Mesenchymal stem cell (in vitro differentiated cells and primary cell): ENCODE measurements at regions not wholly inside any gene's neighbourhood (a gene's known extent, or its start where the extent isn't known, plus 50 kb on each side); places are given as distances from the start of the nearest gene placed in this dataset.

ENCODE experiments used
- DNase-seq: peaks from one replicate; pipeline ENCODE4 v3.0.0-alpha.2; 2013
- H2AFZ ChIP-seq: one replicate; pipeline ENCODE4 v1.6.1; 2013; ENCODE audit warnings: low read depth, mild to moderate bottlenecking, control low read depth, inconsistent platforms, low read length, moderate library complexity
- H2AK5ac ChIP-seq: 2 replicates; pipeline ENCODE4 v1.6.1; 2013; ENCODE audit warnings: low read length, moderate library complexity, mild to moderate bottlenecking, inconsistent platforms; ENCODE audit not compliant: severe bottlenecking
- H2BK120ac ChIP-seq: one replicate; pipeline ENCODE4 v1.6.1; 2013; ENCODE audit warnings: low read depth, mild to moderate bottlenecking, inconsistent platforms, low read length, moderate library complexity
- H2BK12ac ChIP-seq, 2 experiments: one replicate each; pipeline ENCODE4 v1.6.1; 2013; ENCODE audit warnings: inconsistent platforms in 2 of 2, low read length in 2 of 2, mild to moderate bottlenecking in 2 of 2, moderate library complexity in 2 of 2, control low read depth in 1 of 2
- H2BK15ac ChIP-seq: one replicate; pipeline ENCODE4 v1.6.1; 2013; ENCODE audit warnings: mild to moderate bottlenecking, low read depth, inconsistent platforms; ENCODE audit not compliant: poor library complexity, severe bottlenecking
- H2BK5ac ChIP-seq: 2 replicates; pipeline ENCODE4 v1.6.1; 2013; ENCODE audit warnings: low read depth, mild to moderate bottlenecking, low read length, control low read depth, inconsistent platforms; ENCODE audit not compliant: poor library complexity, severe bottlenecking
- H3K14ac ChIP-seq, 2 experiments: one replicate each; pipeline ENCODE4 v1.6.1; 2013; ENCODE audit warnings: inconsistent platforms in 2 of 2, low read length in 2 of 2, control low read depth in 1 of 2, mild to moderate bottlenecking in 1 of 2, moderate library complexity in 1 of 2
- H3K18ac ChIP-seq, 2 experiments: one replicate each; pipeline ENCODE4 v1.6.1; 2013; ENCODE audit warnings: inconsistent platforms in 2 of 2, low read length in 2 of 2, control low read depth in 1 of 2, low read depth in 1 of 2, mild to moderate bottlenecking in 1 of 2
- H3K23ac ChIP-seq, 2 experiments: one replicate each; pipeline ENCODE4 v1.6.1; 2013; ENCODE audit warnings: inconsistent platforms in 2 of 2, low read length in 2 of 2, mild to moderate bottlenecking in 2 of 2, moderate library complexity in 2 of 2, control low read depth in 1 of 2
- H3K27ac ChIP-seq: 2 replicates; pipeline ENCODE4 v1.5.1; 2013; ENCODE audit warnings: mild to moderate bottlenecking, moderate library complexity, low read length, control low read depth, inconsistent platforms; ENCODE audit not compliant: poor library complexity, severe bottlenecking
- H3K27me3 ChIP-seq, 2 experiments: 2 replicates each; pipeline versions ENCODE4 v1.6.1 to v1.7.0; 2013; ENCODE audit warnings: low read length in 2 of 2, mild to moderate bottlenecking in 2 of 2, moderate library complexity in 2 of 2, control low read depth in 1 of 2, inconsistent platforms in 1 of 2; ENCODE audit not compliant: control insufficient read depth in 1 of 2, insufficient read depth in 1 of 2
- H3K36me3 ChIP-seq, 2 experiments: 2 replicates each; pipeline versions ENCODE4 v1.6.1 to v1.7.0; 2013; ENCODE audit warnings: low read length in 2 of 2, control low read depth in 1 of 2, inconsistent platforms in 1 of 2, low read depth in 1 of 2, mild to moderate bottlenecking in 1 of 2; ENCODE audit not compliant: insufficient read depth in 2 of 2, control insufficient read depth in 1 of 2
- H3K4ac ChIP-seq, 2 experiments: one replicate each; pipeline ENCODE4 v1.6.1; 2013; ENCODE audit warnings: inconsistent platforms in 2 of 2, low read length in 2 of 2, mild to moderate bottlenecking in 2 of 2, moderate library complexity in 2 of 2, control low read depth in 1 of 2, low read depth in 1 of 2
- H3K4me1 ChIP-seq: 2 replicates; pipeline ENCODE4 v1.6.1; 2013; ENCODE audit warnings: low read depth, low read length, control low read depth; ENCODE audit not compliant: control insufficient read depth, insufficient read depth
- H3K4me2 ChIP-seq: 2 replicates; pipeline ENCODE4 v1.6.1; 2013; ENCODE audit warnings: low read length, mild to moderate bottlenecking, inconsistent platforms; ENCODE audit not compliant: poor library complexity, severe bottlenecking
- H3K4me3 ChIP-seq, 2 experiments: 2 replicates each; pipeline versions ENCODE4 v1.5.1 to v1.7.0; 2013; ENCODE audit warnings: low read length in 2 of 2, mild to moderate bottlenecking in 2 of 2, control low read depth in 1 of 2, low read depth in 1 of 2; ENCODE audit not compliant: insufficient read depth in 1 of 2
- H3K79me1 ChIP-seq: replicated peaks from 2 replicates; pipeline ENCODE4 v1.6.1; 2013; ENCODE audit warnings: mild to moderate bottlenecking, control low read depth, low read length, inconsistent platforms; ENCODE audit not compliant: poor library complexity, severe bottlenecking
- H3K9ac ChIP-seq: 2 replicates; pipeline ENCODE4 v1.7.0; 2013; ENCODE audit warnings: mild to moderate bottlenecking, low read length, moderate library complexity
- H3K9me3 ChIP-seq: 2 replicates; pipeline ENCODE4 v1.7.0; 2013; ENCODE audit warnings: mild to moderate bottlenecking, low read length; ENCODE audit not compliant: control insufficient read depth
- H4K8ac ChIP-seq: one replicate; pipeline ENCODE4 v1.6.1; 2013; ENCODE audit warnings: inconsistent platforms, mild to moderate bottlenecking, low read length, moderate library complexity
- H4K91ac ChIP-seq: one replicate; pipeline ENCODE4 v1.6.1; 2013; ENCODE audit warnings: mild to moderate bottlenecking, low read length, inconsistent platforms
- WGBS: methylation state at CpG from one replicate; pipeline ENCODE4 v1.1.7; 2013; ENCODE audit warnings: mixed read lengths; 5-methylcytosine and 5-hydroxymethylcytosine counted together

GRCh38 chr1:30600706-30601105 lies 122.7 kb downstream of the MATN1 start:
- no peak overlapping the region for H3K14ac ChIP-seq

GRCh38 chr1:30600258-30600657 lies 123.1 kb downstream of the MATN1 start:
- Histone ChIP-seq H3K14ac (no peak overlapping the region), H3K79me1 (no peaks in the 10 kb centered on the region), H2BK5ac (no peak overlapping the region), H3K9ac (no peak overlapping the region), H3K4ac (no peak overlapping the region), H3K4me3 (no peak overlapping the region), H3K9me3 (no peaks in the 10 kb centered on the region), H2BK120ac (no peak overlapping the region), H3K4me2 (no peak overlapping the region), H3K27ac (no peak overlapping the region), H3K23ac (no peak overlapping the region), H3K4me1 (no peaks in the 10 kb centered on the region), H3K36me3 (no peaks in the 10 kb centered on the region), H3K18ac (no peak overlapping the region), H4K8ac (no peak overlapping the region), H3K27me3 (peaks cover 10 to 44% of the 10 kb centered on the region in 2 experiments), H2BK15ac (no peak overlapping the region), H4K91ac (no peak overlapping the region), H2AFZ (no peak overlapping the region), H2BK12ac (no peak overlapping the region), H2AK5ac (no peak overlapping the region)
- no peak for DNase-seq
- WGBS = 76% methylated on average over 9 of the region's 9 CpGs

More at GRCh38 chr1:30600706-30601105, 122.7 kb downstream of the MATN1 start:
- WGBS = 64% methylated on average over 4 of the region's 4 CpGs
- Histone ChIP-seq H2AFZ (no peak overlapping the region), H4K8ac (no peak overlapping the region), H2AK5ac (no peak overlapping the region), H3K79me1 (no peaks in the 10 kb centered on the region), H3K27me3 (peaks cover 14 to 44% of the 10 kb centered on the region in 2 experiments), H3K9ac (no peak overlapping the region), H2BK5ac (no peak overlapping the region), H2BK15ac (no peak overlapping the region), H3K23ac (no peak overlapping the region), H3K9me3 (no peaks in the 10 kb centered on the region), H2BK12ac (no peak overlapping the region), H3K4me3 (no peak overlapping the region), H3K36me3 (no peaks in the 10 kb centered on the region), H3K18ac (no peak overlapping the region), H4K91ac (no peak overlapping the region), H3K4me2 (no peak overlapping the region), H2BK120ac (no peak overlapping the region), H3K4ac (no peak overlapping the region), H3K27ac (no peak overlapping the region), H3K4me1 (no peaks in the 10 kb centered on the region)
- no peak for DNase-seq

GRCh38 chr1:30599721-30600120 lies 123.7 kb downstream of the MATN1 start:
- H3K14ac ChIP-seq = no peak overlapping the region
- no peak overlapping the region for H2BK5ac ChIP-seq
- no peak overlapping the region for H4K8ac ChIP-seq
- H3K4me3 ChIP-seq = no peak overlapping the region
- no peak for DNase-seq
- H3K9me3 ChIP-seq = no peaks in the 10 kb centered on the region
- WGBS = 74% methylated on average over 5 of the region's 5 CpGs
- no peak overlapping the region for H3K9ac ChIP-seq
- H3K36me3 ChIP-seq = no peaks in the 10 kb centered on the region
- peaks cover 9 to 45% of the 10 kb centered on the region in 2 experiments for H3K27me3 ChIP-seq
- H3K79me1 ChIP-seq = no peaks in the 10 kb centered on the region
- no peak overlapping the region for H2BK15ac ChIP-seq
- H2BK120ac ChIP-seq = no peak overlapping the region
- H3K4ac ChIP-seq = no peak overlapping the region
- H2AFZ ChIP-seq = no peak overlapping the region
- no peak overlapping the region for H3K27ac ChIP-seq
- no peak overlapping the region for H2BK12ac ChIP-seq
- no peak overlapping the region for H3K23ac ChIP-seq
- no peak overlapping the region for H3K18ac ChIP-seq
- H3K4me1 ChIP-seq = no peaks in the 10 kb centered on the region
- no peak overlapping the region for H2AK5ac ChIP-seq
- no peak overlapping the region for H3K4me2 ChIP-seq
- no peak overlapping the region for H4K91ac ChIP-seq

- H3K23ac ChIP-seq = no peak overlapping the region
- H2AK5ac ChIP-seq = no peak overlapping the region
- no peaks in the 10 kb centered on the region for H3K4me1 ChIP-seq
- H3K9me3 ChIP-seq = no peaks in the 10 kb centered on the region
- H3K14ac ChIP-seq = no peak overlapping the region
- no peak overlapping the region for H4K91ac ChIP-seq
- no peak overlapping the region for H4K8ac ChIP-seq
- no peaks in the 10 kb centered on the region for H3K36me3 ChIP-seq
- H3K4me2 ChIP-seq = no peak overlapping the region
- H2AFZ ChIP-seq = no peak overlapping the region
- no peak overlapping the region for H2BK12ac ChIP-seq
- no peak overlapping the region for H3K4ac ChIP-seq
- peak overlapping the region in 1 of 2 experiments; percentile 16 for H3K4me3 ChIP-seq
- no peak for DNase-seq
- no peak overlapping the region for H2BK5ac ChIP-seq
- H3K79me1 ChIP-seq = no peaks in the 10 kb centered on the region
- peaks cover 9 to 48% of the 10 kb centered on the region in 2 experiments for H3K27me3 ChIP-seq
- no peak overlapping the region for H2BK15ac ChIP-seq
- no peak overlapping the region for H3K9ac ChIP-seq
- H3K18ac ChIP-seq = no peak overlapping the region
- no peak overlapping the region for H3K27ac ChIP-seq
- WGBS = 56% methylated on average over 3 of the region's 4 CpGs
- no peak overlapping the region for H2BK120ac ChIP-seq
These were observed 124.7 kb downstream of the MATN1 start for GRCh38 chr1:30598571-30599114.
